Type B pancreatic cell (in vitro differentiated cells): ENCODE measurements at regions not wholly inside any gene's neighbourhood (a gene's known extent, or its start where the extent isn't known, plus 50 kb on each side); places are given as distances from the start of the nearest gene placed in this dataset.
"Not testable (repeated sequence)": the region's sequence is repeated elsewhere in the genome, so short reads cannot be mapped to it uniquely, and the experiment has no call there.

Experiments
- DNase-seq: peaks from one replicate; pipeline ENCODE4 v3.0.0; 2021; ENCODE audit warnings: mixed read lengths; ENCODE audit not compliant: unreplicated experiment; ENCODE audit errors: extremely low spot score
- H3K27ac Mint-ChIP-seq: 2 replicates; pipeline ENCODE4 v1.8.0; 2021; ENCODE audit warnings: mild to moderate bottlenecking, mixed read lengths
- H3K27me3 Mint-ChIP-seq: 2 replicates; pipeline ENCODE4 v1.8.0; 2021; ENCODE audit warnings: mixed read lengths
- H3K36me3 Mint-ChIP-seq: 2 replicates; pipeline ENCODE4 v1.8.0; 2021; ENCODE audit warnings: mixed read lengths
- H3K4me1 Mint-ChIP-seq: one replicate; pipeline ENCODE4 v1.8.0; 2021; ENCODE audit warnings: mixed read lengths; ENCODE audit not compliant: unreplicated experiment
- H3K4me3 Mint-ChIP-seq: 2 replicates; pipeline ENCODE4 v1.8.0; 2021; ENCODE audit warnings: mild to moderate bottlenecking, mixed read lengths
- H3K9me3 Mint-ChIP-seq: 2 replicates; pipeline ENCODE4 v1.8.0; 2021; ENCODE audit warnings: mixed read lengths
- CTCF ChIP-seq: fragments of 200-600 bp; sonication (generic); conservative IDR thresholded peaks from 2 replicates; pipeline ENCODE4 v1.5.0; 2021; ENCODE audit warnings: antibody characterized with exemption, mild to moderate bottlenecking

- TF ChIP-seq CTCF: no peak
- Mint-ChIP-seq H3K9me3 (no peaks in the 10 kb centered on the region), H3K27ac (no peak overlapping the region), H3K4me1 (peaks cover 10% of the 10 kb centered on the region), H3K27me3 (peaks cover 8% of the 10 kb centered on the region), H3K4me3 (no peak overlapping the region), H3K36me3 (no peaks in the 10 kb centered on the region)
- DNase-seq: no peak
These were observed 393.8 kb downstream of the DCDC2C start for GRCh38 chr2:4096978-4097766.

GRCh38 chr2:4098137-4098536, 394.8 kb downstream of the DCDC2C start:
- no peak overlapping the region for H3K27ac Mint-ChIP-seq
- no peak for TF ChIP-seq CTCF
- H3K27me3 Mint-ChIP-seq: peaks cover 7% of the 10 kb centered on the region
- H3K36me3 Mint-ChIP-seq: no peaks in the 10 kb centered on the region
- no peaks in the 10 kb centered on the region for H3K9me3 Mint-ChIP-seq
- peaks cover 10% of the 10 kb centered on the region for H3K4me1 Mint-ChIP-seq
- no peak for DNase-seq
- H3K4me3 Mint-ChIP-seq: no peak overlapping the region

- no peak for DNase-seq
- Mint-ChIP-seq H3K27me3 (peaks cover 2% of the 10 kb centered on the region), H3K9me3 (no peaks in the 10 kb centered on the region), H3K4me3 (no peak overlapping the region), H3K4me1 (peaks cover 7% of the 10 kb centered on the region), H3K36me3 (no peaks in the 10 kb centered on the region), H3K27ac (no peak overlapping the region)
- no peak for TF ChIP-seq CTCF
These were observed 398.6 kb downstream of the DCDC2C start for GRCh38 chr2:4101936-4102335.

GRCh38 chr2:4107179-4107578, 403.8 kb downstream of the DCDC2C start:
- no peaks in the 10 kb centered on the region for H3K27me3 Mint-ChIP-seq
- TF ChIP-seq CTCF: no peak
- no peaks in the 10 kb centered on the region for H3K36me3 Mint-ChIP-seq
- no peaks in the 10 kb centered on the region for H3K9me3 Mint-ChIP-seq
- no peak overlapping the region for H3K4me3 Mint-ChIP-seq
- no peak for DNase-seq
- H3K4me1 Mint-ChIP-seq: no peaks in the 10 kb centered on the region
- no peak overlapping the region for H3K27ac Mint-ChIP-seq

GRCh38 chr2:4110273-4110672, 406.9 kb downstream of the DCDC2C start:
- Mint-ChIP-seq H3K36me3 (no peaks in the 10 kb centered on the region), H3K9me3 (no peaks in the 10 kb centered on the region), H3K27ac (no peak overlapping the region), H3K4me3 (no peak overlapping the region), H3K27me3 (no peaks in the 10 kb centered on the region), H3K4me1 (no peaks in the 10 kb centered on the region)
- DNase-seq: no peak
- no peak for TF ChIP-seq CTCF

- not testable (repeated sequence) for H3K27me3 Mint-ChIP-seq, H3K4me3 Mint-ChIP-seq, H3K36me3 Mint-ChIP-seq, DNase-seq, H3K27ac Mint-ChIP-seq, H3K4me1 Mint-ChIP-seq, H3K9me3 Mint-ChIP-seq
These were observed 412.1 kb downstream of the DCDC2C start for GRCh38 chr2:4115435-4115834.
